IMR-90 (cell line): ENCODE measurements at regions not wholly inside any gene's neighbourhood (a gene's known extent, or its start where the extent isn't known, plus 50 kb on each side); places are given as distances from the start of the nearest gene placed in this dataset.

Experiments used
- ATAC-seq: fragments of 200-7000 bp; cut with Tn5 transposase; 2 replicates; pipeline ENCODE4 v1.9.1; 2020; ENCODE audit warnings: low read depth, mild to moderate bottlenecking, moderate library complexity
- BruUV-seq: library from RNA; stranded (reverse); fragments of 400-500 nt; replicated peaks from 2 replicates; lab custom pipeline; 2021; lab: Mats Ljungman, UMichigan
- CTCF ChIA-PET: fragments of 300-600 bp; formaldehyde crosslinking; extraction: SDS; loops from one replicate; lab custom pipeline; 2021; ENCODE audit warnings: antibody characterized with exemption; lab: Yijun Ruan, JAX
- POLR2A ChIA-PET: fragments of 300-600 bp; sonication (Branson Sonifier 250); formaldehyde crosslinking; loops from one replicate; lab custom pipeline; 2022; ENCODE audit warnings: antibody characterized with exemption; ENCODE audit not compliant: unreplicated experiment; lab: Charles Lee
- DNase-seq: peaks from one replicate; pipeline ENCODE4 v3.0.0; 2013
- H2AFZ ChIP-seq: replicated peaks from 2 replicates; pipeline ENCODE3; 2013; ENCODE audit warnings: low read length, mild to moderate bottlenecking; ENCODE audit not compliant: poor library complexity
- H2AK5ac ChIP-seq: 2 replicates; pipeline ENCODE4 v1.6.1; 2013; ENCODE audit warnings: low read depth, low read length, inconsistent platforms
- H2AK9ac ChIP-seq: replicated peaks from 2 replicates; pipeline ENCODE3; 2013; ENCODE audit warnings: mild to moderate bottlenecking, low read depth, low read length, moderate library complexity; ENCODE audit not compliant: poor library complexity
- H2BK120ac ChIP-seq: 2 replicates; pipeline ENCODE4 v1.6.1; 2013; ENCODE audit warnings: low read depth, low read length, inconsistent platforms
- H2BK15ac ChIP-seq: 3 replicates; pipeline ENCODE4 v1.6.1; 2013; ENCODE audit warnings: low read depth, low read length, inconsistent platforms
- H2BK20ac ChIP-seq: 2 replicates; pipeline ENCODE4 v1.6.1; 2013; ENCODE audit warnings: low read depth, mild to moderate bottlenecking, inconsistent platforms, low read length, moderate library complexity
- H2BK5ac ChIP-seq: 2 replicates; pipeline ENCODE4 v1.6.1; 2013; ENCODE audit warnings: mild to moderate bottlenecking, low read depth, low read length, inconsistent platforms; ENCODE audit not compliant: poor library complexity, severe bottlenecking
- H3K14ac ChIP-seq: replicated peaks from 2 replicates; pipeline ENCODE4 v1.6.1; 2013; ENCODE audit warnings: low read depth, low read length, inconsistent platforms
- H3K18ac ChIP-seq: 2 replicates; pipeline ENCODE4 v1.6.1; 2013; ENCODE audit warnings: low read depth, low read length, control low read depth
- H3K23ac ChIP-seq: 2 replicates; pipeline ENCODE4 v1.6.1; 2013; ENCODE audit warnings: low read depth, low read length, inconsistent platforms
- H3K27ac ChIP-seq: 2 replicates; pipeline ENCODE4 v1.5.1; 2013; ENCODE audit warnings: mild to moderate bottlenecking, control low read depth, low read length; ENCODE audit not compliant: insufficient read depth
- H3K27me3 ChIP-seq: 2 replicates; pipeline ENCODE4 v1.6.1; 2013; ENCODE audit warnings: low read length; ENCODE audit not compliant: control insufficient read depth, insufficient read depth
- H3K36me3 ChIP-seq: 2 replicates; pipeline ENCODE4 v1.6.1; 2013; ENCODE audit warnings: low read length, mixed read lengths; ENCODE audit not compliant: control insufficient read depth, insufficient read depth
- H3K4ac ChIP-seq: 2 replicates; pipeline ENCODE4 v1.6.1; 2013; ENCODE audit warnings: low read depth, low read length, inconsistent platforms
- H3K4me1 ChIP-seq: 2 replicates; pipeline ENCODE4 v1.6.1; 2013; ENCODE audit warnings: low read length, mixed read lengths; ENCODE audit not compliant: control insufficient read depth, insufficient read depth
- H3K4me2 ChIP-seq: 2 replicates; pipeline ENCODE4 v1.6.1; 2013; ENCODE audit warnings: low read depth, mild to moderate bottlenecking, control low read depth, low read length, moderate library complexity
- H3K4me3 ChIP-seq: 2 replicates; pipeline ENCODE4 v1.5.1; 2013; ENCODE audit warnings: low read depth, mild to moderate bottlenecking, control low read depth, low read length, moderate library complexity; ENCODE audit not compliant: insufficient read depth
- H3K56ac ChIP-seq: 2 replicates; pipeline ENCODE4 v1.6.1; 2013; ENCODE audit warnings: low read length, inconsistent platforms; ENCODE audit not compliant: insufficient read depth; ENCODE audit errors: extremely low read depth
- H3K79me1 ChIP-seq, 2 experiments: 2 replicates each; pipeline ENCODE4 v1.6.1; 2013; ENCODE audit warnings: low read length in 2 of 2, inconsistent platforms in 1 of 2, low read depth in 1 of 2
- H3K9ac ChIP-seq: 2 replicates; pipeline ENCODE4 v1.6.1; 2013; ENCODE audit warnings: low read depth, low read length, control low read depth
- H3K9me1 ChIP-seq: 2 replicates; pipeline ENCODE4 v1.6.1; 2013; ENCODE audit warnings: low read length, inconsistent platforms; ENCODE audit not compliant: insufficient read depth
- H3K9me3 ChIP-seq: 2 replicates; pipeline ENCODE4 v1.6.1; 2013; ENCODE audit warnings: low read length; ENCODE audit not compliant: control insufficient read depth, insufficient read depth
- H4K20me1 ChIP-seq: 2 replicates; pipeline ENCODE4 v1.6.1; 2013; ENCODE audit warnings: low read length, inconsistent platforms; ENCODE audit not compliant: insufficient read depth
- H4K5ac ChIP-seq: 2 replicates; pipeline ENCODE4 v1.6.1; 2013; ENCODE audit warnings: mild to moderate bottlenecking, low read depth, low read length, control low read depth
- H4K8ac ChIP-seq, 2 experiments: 2 replicates each; pipeline ENCODE4 v1.6.1; 2013; ENCODE audit warnings: low read depth in 2 of 2, low read length in 2 of 2, control low read depth in 1 of 2, inconsistent platforms in 1 of 2
- H4K91ac ChIP-seq: 2 replicates; pipeline ENCODE4 v1.6.1; 2013; ENCODE audit warnings: low read depth, low read length, inconsistent platforms; ENCODE audit not compliant: insufficient read depth
- BHLHE40 ChIP-seq: fragments of 150-350 bp; IDR thresholded peaks from 2 replicates; pipeline ENCODE4 v1.6.1; 2016; ENCODE audit warnings: mild to moderate bottlenecking, low read depth, low read length
- CEBPB ChIP-seq: IDR thresholded peaks from 2 replicates; pipeline ENCODE4 v1.6.1; 2012; ENCODE audit warnings: low read depth, low read length, improper control_type of control experiment
- CHD1 ChIP-seq: IDR thresholded peaks from 2 replicates; pipeline ENCODE4 v1.6.1; 2012; ENCODE audit warnings: low read depth, low read length, improper control_type of control experiment
- FOS ChIP-seq: fragments of 150-350 bp; IDR thresholded peaks from 2 replicates; pipeline ENCODE4 v1.6.1; 2016; ENCODE audit warnings: low read depth, low read length
- MAFK ChIP-seq: IDR thresholded peaks from 2 replicates; pipeline ENCODE4 v1.6.1; 2012; ENCODE audit warnings: low read depth, low read length, improper control_type of control experiment
- MAZ ChIP-seq: IDR thresholded peaks from 2 replicates; pipeline ENCODE4 v1.6.1; 2012; ENCODE audit warnings: low read depth, mild to moderate bottlenecking, low read length, improper control_type of control experiment, moderate library complexity, borderline replicate concordance
- MXI1 ChIP-seq: IDR thresholded peaks from 2 replicates; pipeline ENCODE4 v1.6.1; 2012; ENCODE audit warnings: low read depth, mild to moderate bottlenecking, low read length, moderate library complexity, borderline replicate concordance
- NFE2L2 ChIP-seq: fragments of 150-350 bp; IDR thresholded peaks from 2 replicates; pipeline ENCODE4 v1.6.1; 2016; ENCODE audit warnings: low read depth, mild to moderate bottlenecking, low read length
- POLR2A ChIP-seq: IDR thresholded peaks from 2 replicates; pipeline ENCODE4 v1.6.1; 2012; ENCODE audit warnings: mild to moderate bottlenecking, low read depth, low read length
- RAD21 ChIP-seq: IDR thresholded peaks from 2 replicates; pipeline ENCODE4 v1.6.1; 2012; ENCODE audit warnings: low read length, improper control_type of control experiment
- RCOR1 ChIP-seq: IDR thresholded peaks from 2 replicates; pipeline ENCODE4 v1.6.1; 2012; ENCODE audit warnings: mild to moderate bottlenecking, low read length, improper control_type of control experiment; ENCODE audit not compliant: insufficient replicate concordance
- RFX5 ChIP-seq: IDR thresholded peaks from 2 replicates; pipeline ENCODE4 v1.8.0; 2012; ENCODE audit warnings: low read depth, mild to moderate bottlenecking, low read length, moderate library complexity
- SMC3 ChIP-seq: fragments of 150-350 bp; IDR thresholded peaks from 2 replicates; pipeline ENCODE4 v1.6.1; 2016; ENCODE audit warnings: low read depth, mild to moderate bottlenecking, antibody characterized with exemption, low read length, moderate library complexity
- WGBS, 2 experiments: methylation state at CpG; one replicate each; pipeline versions ENCODE4 v1.1.5 to v1.1.7; 2013; ENCODE audit warnings: missing lambda C conversion rate in 2 of 2; ENCODE audit not compliant: insufficient read length in 1 of 2; ENCODE audit errors: extremely low coverage in 2 of 2; 5-methylcytosine and 5-hydroxymethylcytosine counted together
- dilution Hi-C: fragments of 300-500 bp; cut with HindIII; formaldehyde crosslinking; loops from one replicate; pipeline ENCODE4 v1.14.3; 2018; ENCODE audit warnings: low sequenced_read_pairs; ENCODE audit not compliant: unreplicated experiment
- in situ Hi-C: fragments of 300-500 bp; cut with MboI; formaldehyde crosslinking; loops from 3 replicates; pipeline ENCODE4 v1.14.3; 2019; ENCODE audit warnings: low sequenced_read_pairs, inconsistent platforms, mixed read lengths
- intact Hi-C: fragments of 100-400 bp; cut with micrococcal nuclease; formaldehyde crosslinking; loops from 2 replicates; pipeline ENCODE4 v1.10.0; 2022
- TF ChIP-seq, protein P1 (sequence below): fragments of 150-350 bp; IDR thresholded peaks from 2 replicates; pipeline ENCODE4 v1.6.1; 2017; ENCODE audit warnings: mild to moderate bottlenecking, antibody characterized with exemption, low read length, low read depth
- TF ChIP-seq, protein P2 (sequence below): fragments of 150-350 bp; IDR thresholded peaks from 2 replicates; pipeline ENCODE4 v1.6.1; 2016; ENCODE audit warnings: low read depth, mild to moderate bottlenecking, low read length, moderate library complexity, borderline replicate concordance
- TF ChIP-seq, protein P3 (sequence below): conservative IDR thresholded peaks from 2 replicates; pipeline ENCODE4 v1.5.1; 2012; ENCODE audit warnings: mild to moderate bottlenecking, low read depth, low read length, improper control_type of control experiment

DNA sequence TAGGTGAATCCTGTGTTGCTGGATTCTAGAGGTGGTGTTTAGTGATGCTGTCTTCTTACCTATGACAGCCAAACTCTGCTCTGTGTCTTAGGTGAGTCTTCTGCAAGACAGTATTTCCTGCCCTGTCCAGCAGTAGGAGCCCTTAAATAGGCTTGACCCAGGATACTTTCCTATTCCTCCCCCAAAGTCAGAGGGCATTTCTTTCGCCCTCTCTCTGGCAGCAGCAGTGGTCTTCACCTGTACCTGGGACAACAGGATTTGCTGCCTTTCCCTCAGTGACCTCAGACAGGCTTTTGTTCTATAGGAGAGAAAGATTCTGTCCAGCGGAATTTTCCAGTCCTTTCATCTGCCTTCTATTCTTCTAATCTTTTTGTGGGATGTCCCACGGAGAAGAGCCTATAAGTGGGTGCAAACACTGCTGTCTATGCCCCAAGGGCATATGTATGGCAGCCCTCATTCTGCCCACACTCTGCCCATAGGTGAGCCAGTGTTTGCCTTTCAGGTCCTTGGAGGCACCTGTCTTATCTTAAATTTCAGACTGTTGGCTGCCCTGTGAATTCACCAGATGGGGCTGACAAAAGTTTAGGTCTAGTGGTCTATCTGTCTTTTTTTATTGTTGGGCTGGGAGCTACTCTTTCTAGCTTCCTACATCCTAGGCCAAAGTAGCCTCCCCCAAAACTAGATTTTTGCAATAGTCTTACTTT lies 177.3 kb upstream of the SPOPL start:
- Histone ChIP-seq H3K23ac (no peak overlapping the region), H4K20me1 (no peaks in the 10 kb centered on the region), H4K8ac (no peak overlapping the region), H2BK15ac (no peak overlapping the region), H3K27ac (no peak overlapping the region), H2BK20ac (no peak overlapping the region), H3K4me3 (no peak overlapping the region), H3K18ac (no peak overlapping the region), H2AFZ (no peak overlapping the region), H3K4ac (no peak overlapping the region), H2AK5ac (no peak overlapping the region), H2BK5ac (no peak overlapping the region), H3K56ac (no peak overlapping the region), H3K9me1 (no peaks in the 10 kb centered on the region), H3K27me3 (no peaks in the 10 kb centered on the region), H3K4me2 (no peak overlapping the region), H2AK9ac (no peak overlapping the region), H3K9me3 (no peaks in the 10 kb centered on the region), H3K79me1 (no peaks in the 10 kb centered on the region), H3K4me1 (no peaks in the 10 kb centered on the region), H4K91ac (no peak overlapping the region), H2BK120ac (no peak overlapping the region), H3K14ac (no peak overlapping the region), H3K36me3 (no peaks in the 10 kb centered on the region), H4K5ac (no peak overlapping the region), H3K9ac (no peak overlapping the region)
- WGBS, 2 experiments = no CpG with 5 or more reads among the region's 3 CpGs
- no peak for DNase-seq
- in situ Hi-C loops (no loop called here), intact Hi-C loops (no loop called here), dilution Hi-C loops (no loop called here)
- ATAC-seq = no peak
- BruUV-seq = no TSS peak
- TF ChIP-seq SMC3 (no peak), FOS (no peak), MXI1 (no peak), MAFK (no peak), BHLHE40 (no peak), RFX5 (no peak), NFE2L2 (no peak), CHD1 (no peak), RAD21 (no peak), POLR2A (no peak), MAZ (no peak), CEBPB (no peak), RCOR1 (no peak)
- TF ChIP-seq, protein P1, sequence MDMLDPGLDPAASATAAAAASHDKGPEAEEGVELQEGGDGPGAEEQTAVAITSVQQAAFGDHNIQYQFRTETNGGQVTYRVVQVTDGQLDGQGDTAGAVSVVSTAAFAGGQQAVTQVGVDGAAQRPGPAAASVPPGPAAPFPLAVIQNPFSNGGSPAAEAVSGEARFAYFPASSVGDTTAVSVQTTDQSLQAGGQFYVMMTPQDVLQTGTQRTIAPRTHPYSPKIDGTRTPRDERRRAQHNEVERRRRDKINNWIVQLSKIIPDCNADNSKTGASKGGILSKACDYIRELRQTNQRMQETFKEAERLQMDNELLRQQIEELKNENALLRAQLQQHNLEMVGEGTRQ = no peak
- TF ChIP-seq, protein P2, sequence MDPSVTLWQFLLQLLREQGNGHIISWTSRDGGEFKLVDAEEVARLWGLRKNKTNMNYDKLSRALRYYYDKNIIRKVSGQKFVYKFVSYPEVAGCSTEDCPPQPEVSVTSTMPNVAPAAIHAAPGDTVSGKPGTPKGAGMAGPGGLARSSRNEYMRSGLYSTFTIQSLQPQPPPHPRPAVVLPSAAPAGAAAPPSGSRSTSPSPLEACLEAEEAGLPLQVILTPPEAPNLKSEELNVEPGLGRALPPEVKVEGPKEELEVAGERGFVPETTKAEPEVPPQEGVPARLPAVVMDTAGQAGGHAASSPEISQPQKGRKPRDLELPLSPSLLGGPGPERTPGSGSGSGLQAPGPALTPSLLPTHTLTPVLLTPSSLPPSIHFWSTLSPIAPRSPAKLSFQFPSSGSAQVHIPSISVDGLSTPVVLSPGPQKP = no peak
- TF ChIP-seq, protein P3, sequence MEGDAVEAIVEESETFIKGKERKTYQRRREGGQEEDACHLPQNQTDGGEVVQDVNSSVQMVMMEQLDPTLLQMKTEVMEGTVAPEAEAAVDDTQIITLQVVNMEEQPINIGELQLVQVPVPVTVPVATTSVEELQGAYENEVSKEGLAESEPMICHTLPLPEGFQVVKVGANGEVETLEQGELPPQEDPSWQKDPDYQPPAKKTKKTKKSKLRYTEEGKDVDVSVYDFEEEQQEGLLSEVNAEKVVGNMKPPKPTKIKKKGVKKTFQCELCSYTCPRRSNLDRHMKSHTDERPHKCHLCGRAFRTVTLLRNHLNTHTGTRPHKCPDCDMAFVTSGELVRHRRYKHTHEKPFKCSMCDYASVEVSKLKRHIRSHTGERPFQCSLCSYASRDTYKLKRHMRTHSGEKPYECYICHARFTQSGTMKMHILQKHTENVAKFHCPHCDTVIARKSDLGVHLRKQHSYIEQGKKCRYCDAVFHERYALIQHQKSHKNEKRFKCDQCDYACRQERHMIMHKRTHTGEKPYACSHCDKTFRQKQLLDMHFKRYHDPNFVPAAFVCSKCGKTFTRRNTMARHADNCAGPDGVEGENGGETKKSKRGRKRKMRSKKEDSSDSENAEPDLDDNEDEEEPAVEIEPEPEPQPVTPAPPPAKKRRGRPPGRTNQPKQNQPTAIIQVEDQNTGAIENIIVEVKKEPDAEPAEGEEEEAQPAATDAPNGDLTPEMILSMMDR = no peak
- ChIA-PET POLR2A (no interaction called here), CTCF (no interaction called here)
